Activated CD8-positive, alpha-beta memory T cell treated with anti-CD3 and anti-CD28 coated beads for 1 hour (primary cell): ENCODE measurements at regions not wholly inside any gene's neighbourhood (a gene's known extent, or its start where the extent isn't known, plus 50 kb on each side); places are given as distances from the start of the nearest gene placed in this dataset.

ENCODE experiments used
- DNase-seq, 2 donors: peaks; one replicate each; pipeline ENCODE4 v3.0.0-alpha.2; 2020; ENCODE audit warnings: low read depth in 1 of 2; ENCODE audit errors: extremely low read depth in 1 of 2

DNA sequence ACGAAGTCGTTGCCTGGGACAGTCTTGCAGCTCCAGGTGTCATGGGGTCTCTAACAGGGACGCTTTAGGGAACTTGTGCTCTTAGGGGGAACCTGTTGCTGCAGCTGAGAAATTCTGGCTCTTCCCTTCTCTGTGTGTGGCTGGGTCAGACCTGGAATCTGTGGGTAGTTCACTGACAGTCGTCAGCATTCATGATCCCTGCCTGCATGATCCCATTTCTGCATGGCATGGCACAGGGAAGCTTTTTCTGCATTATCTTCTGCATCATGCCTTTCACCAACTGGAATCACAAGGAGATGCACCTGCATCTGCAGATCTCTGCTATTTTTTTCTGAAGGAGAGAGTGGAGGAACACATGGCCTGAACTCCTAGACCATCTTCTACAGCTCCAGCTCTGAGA, 85.6 kb downstream of the SOX9 start:
- DNase-seq = no peak

DNA sequence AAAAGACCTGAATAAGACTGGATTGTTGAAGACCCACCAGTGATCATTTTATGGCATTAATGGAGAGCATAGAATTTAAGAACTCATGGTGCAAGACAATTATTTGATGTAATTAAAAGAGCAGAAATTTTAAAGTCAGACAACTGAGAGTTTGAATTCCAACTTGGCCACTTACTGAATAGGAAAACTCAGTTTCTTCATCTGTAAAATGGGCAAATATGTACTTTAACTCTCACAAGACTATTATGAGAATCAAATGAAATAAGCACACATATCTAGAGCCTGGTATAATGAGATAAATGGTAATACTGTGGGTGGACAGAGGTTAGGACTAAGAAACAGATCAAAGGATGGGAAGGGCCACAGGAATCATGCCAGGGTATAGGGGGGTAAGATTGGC, 88.0 kb downstream of the SOX9 start:
- DNase-seq = no peak

DNA sequence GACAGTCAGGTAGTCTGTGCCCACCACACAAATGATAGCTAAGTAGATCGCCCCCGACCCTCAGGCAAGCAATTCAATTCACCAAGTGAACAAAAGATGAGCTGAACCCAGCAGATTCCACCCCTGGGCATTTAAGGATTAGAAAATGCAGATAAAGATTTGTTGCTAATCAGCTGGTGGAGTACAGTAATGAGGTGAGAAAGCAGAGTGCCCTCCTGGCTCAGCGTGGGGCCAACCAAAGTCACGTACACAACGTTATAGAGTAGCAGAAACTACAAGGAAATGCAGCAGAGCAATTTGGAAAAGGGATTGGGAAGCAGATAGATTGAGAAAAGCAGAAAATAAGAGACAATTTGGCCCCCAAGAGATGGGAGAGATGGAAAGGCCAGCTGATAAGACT, 91.2 kb downstream of the SOX9 start:
- no peak for DNase-seq

DNA sequence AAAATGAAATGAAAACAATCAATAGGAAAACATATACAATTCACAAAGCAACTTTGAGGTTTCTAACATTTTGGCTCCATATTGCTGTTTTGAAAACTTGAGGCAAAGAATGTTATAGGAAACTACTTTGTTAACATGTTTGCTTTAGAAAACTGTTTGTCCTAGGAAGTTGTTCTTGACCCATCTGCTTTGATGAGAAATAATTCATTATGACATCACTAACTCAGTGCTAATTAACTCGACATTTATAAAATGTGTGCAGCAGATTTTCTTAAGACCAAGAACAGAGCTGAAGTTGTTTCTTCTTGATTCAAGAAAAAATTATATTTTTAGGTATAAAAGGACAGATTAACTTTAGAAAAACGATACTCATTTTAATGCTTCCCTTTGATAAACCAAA, 94.7 kb downstream of the SOX9 start:
- no peak for DNase-seq

DNA sequence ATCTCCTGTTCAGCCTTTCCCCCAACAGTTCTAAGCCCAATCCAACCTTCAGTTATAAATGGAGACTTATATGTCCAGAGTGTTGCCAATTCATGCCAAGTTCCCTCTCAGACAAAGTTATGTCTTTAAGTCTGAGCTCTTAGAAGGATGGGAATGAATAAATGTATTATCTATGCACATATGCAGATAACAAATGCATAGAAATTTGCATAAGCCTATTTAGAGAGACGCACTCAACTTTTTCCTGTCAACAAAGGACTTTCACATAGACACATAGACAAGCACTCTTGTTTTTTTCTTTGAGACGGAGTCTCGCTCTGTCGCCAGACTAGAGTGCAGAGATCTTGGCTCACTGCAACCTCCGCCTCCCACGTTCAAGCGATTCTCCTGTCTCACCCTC, 95.1 kb downstream of the SOX9 start:
- DNase-seq = no peak

DNA sequence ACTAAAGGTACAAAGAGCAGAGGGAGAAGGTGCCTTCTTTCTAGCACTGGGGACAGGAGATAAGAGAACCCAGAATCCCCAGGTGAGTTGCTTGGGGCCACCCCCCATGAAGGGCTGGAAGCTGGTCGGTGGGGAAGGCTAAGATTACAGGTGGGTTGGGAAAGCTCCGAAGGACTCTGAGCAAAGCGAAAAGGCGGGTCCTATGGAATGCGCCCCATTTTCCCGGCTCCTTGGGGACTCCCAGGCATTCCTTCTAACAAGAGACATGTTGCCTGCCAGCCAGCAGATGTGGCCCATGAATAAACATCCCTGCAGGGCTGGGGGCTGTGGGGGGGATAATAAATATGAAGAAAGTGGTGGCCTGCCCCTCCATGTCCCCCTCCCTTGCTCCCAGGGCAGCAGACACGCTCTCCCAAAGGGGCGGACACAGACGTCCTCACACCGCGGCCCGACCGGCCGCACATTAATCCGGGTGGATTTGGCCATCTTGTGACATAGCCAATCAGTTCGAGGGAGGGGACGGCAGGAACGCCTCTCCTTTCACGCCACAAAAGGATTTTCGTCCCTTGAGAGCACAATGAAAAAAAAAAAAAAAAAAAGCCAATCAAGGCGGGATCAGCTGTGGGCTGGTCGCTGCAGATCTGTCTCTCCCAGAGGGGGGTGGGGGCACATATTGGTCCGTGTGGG, 98.5 kb downstream of the SOX9 start:
- no peak for DNase-seq

DNA sequence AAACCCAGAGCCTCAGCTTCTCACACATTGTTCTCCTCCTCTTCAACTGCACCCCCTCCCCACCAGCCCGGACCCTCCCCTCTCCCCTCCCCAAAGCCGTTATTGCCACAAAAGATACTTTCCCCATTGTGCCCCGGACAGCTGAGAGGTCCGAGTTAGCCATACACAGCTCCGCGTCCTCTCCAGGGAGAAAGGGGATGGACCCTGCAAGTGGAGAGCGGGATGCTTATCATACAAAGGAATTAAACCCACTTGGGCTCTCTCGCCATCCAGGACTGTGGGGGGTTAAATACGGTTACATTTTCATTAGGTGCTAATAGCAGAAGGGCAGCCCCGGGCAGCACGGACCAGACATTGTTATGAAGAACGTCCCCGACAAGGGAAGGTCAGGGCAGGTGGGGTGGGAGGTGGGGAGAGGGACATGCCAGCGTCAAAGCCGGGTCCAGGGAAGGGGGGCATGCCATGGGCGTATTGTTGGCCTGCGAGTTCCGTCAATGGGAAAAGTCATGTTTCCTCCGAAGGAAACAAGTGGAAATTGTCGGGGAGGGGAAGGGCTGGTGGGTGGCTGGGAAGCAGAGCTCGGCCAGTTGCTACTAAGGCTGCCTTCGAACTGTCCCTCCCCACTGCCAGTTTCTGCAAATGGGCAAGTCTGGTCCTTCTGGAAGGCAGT, 99.1 kb downstream of the SOX9 start:
- DNase-seq = no peak

DNA sequence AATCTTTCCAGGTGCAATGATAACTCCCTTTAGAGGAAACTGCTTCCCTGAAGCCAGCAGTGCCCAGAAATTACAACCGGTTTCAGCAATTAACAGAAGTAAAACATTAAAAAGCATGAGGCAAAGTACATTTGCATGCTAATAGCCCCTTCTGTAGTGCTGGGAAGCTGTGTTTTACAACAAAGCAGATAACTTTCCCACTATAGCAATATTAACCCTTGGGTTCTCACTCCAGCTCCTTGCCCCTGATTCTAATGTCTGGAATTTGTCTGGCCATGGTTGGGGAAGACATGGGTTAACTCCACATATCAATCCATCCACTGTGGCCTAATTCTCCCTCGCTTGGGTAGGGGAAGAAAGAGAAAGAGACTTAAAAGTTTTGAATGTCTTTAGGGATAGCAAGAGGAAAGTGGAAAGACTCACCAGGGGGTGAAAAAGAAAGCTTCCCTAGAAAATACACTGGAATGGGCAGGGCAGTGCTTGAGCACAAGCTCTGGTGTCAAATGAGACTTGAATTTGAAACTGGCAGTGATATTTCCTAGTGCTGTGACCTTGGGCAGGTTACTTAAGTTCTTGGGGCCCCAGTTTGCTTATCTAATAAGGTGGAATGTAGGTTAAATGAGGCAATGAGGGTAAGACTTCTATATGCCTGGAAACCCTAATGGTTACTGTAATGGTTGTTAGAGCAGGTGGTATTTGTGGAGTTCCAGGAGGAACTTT, 102.0 kb downstream of the SOX9 start:
- no peak for DNase-seq

DNA sequence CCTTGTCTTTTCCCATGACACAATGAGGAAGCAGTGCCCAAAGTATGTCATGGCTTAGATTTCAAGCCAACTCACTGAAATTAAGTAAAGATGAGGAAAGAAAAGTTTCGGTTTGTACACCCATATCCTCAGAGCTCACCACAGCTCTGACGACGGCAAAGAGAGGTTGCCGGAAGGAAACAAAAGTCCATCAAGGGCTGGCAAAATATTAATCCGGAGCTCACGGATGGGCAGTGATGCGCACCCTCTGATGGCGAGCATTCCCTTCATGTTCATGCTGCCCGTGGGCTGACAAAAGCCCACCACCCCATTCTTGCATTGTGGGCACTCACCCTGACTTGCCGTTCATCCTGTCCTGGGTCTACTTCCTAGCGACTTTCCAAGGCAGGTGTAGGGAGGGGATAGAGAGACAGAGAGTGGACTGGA, 103.1 kb downstream of the SOX9 start:
- DNase-seq = no peak

DNA sequence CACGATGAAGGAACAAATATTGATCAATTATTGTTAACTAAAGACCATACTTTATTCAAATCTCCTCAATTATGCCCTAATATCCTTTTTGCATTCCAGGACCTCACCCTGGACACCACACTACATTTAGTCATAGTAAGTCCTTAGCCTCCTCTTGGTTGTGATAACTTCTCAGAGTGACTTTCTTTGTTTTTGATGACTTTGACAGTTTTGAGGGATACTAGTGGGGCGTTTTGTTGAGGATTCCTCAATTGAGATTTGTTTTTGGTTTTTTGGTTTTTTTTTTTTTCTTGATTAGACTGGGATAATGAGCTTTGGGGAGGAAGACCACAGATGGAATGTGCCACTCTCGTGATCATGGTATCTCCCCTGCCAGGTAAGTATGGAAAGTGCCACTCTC, 105.5 kb downstream of the SOX9 start:
- no peak for DNase-seq

DNA sequence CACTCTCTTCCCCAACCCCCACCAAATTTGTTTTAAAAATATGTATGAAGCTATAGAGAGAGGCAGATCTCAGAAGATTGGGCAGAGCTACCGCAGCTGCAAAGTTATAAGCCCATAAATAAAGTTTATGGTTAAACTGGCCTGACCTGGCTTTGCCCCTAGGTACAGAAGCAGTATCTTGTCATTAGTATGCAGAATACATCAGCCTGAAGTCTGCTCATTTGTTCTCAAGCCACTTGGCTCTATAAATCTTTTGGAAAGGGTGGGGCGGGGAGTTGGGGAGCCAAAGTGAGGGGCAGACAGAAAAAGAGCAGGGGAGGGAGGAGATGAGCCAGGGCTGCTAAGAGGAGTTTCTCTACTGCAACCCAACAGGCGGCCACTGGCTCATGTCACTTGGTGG, 113.2 kb downstream of the SOX9 start:
- DNase-seq = no peak

DNA sequence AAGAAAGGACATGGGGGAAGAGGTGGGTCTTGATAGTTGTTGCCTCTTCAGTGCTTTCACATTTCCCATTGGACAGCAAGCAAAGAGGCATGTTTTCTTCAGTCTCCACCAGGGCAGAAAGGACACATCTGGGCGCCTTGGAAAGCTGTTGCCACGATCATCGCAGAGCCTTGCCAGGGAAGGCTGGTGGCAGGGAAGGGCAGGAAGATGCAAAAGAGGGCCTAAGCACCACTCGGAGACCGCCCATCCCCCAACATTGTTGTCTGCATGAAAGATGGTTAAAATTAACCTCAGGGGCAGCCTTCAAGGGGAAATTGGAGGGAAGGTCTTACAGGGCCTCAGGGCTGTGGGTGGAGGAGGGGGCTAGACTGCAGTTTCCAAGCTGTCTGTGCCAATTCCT, 114.2 kb downstream of the SOX9 start:
- no peak for DNase-seq

DNA sequence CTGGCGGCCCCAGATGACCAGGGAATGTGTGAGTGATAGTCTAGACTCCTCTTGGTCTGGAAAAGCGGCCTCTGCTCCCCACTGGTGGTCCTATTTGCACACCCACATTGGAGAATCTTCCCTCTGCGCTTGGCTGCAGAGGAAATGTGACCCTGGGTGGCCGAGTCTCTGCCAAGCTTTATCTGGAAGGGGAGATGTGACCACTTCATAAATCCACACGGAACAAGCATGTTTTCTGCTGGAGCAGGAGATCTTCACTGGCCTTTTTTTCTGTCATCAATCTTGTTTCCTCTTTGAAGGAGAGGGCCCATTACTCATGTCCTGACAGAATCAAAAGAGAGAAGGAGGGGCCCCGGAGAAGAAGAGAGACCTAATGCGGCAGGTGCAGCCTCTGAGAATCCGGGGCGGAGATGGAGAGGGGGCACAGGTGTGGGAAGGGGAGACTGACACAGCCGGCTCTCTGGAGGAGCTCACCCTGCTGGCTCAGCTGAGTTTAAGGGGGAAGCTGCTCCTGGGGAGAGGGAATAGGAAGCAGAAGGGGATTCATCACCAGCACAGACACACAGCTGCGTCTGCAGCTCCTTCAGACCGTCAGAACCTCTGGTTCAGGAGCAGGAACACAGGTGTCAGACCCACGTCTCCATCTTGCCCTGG, 116.3 kb downstream of the SOX9 start:
- no peak for DNase-seq

DNA sequence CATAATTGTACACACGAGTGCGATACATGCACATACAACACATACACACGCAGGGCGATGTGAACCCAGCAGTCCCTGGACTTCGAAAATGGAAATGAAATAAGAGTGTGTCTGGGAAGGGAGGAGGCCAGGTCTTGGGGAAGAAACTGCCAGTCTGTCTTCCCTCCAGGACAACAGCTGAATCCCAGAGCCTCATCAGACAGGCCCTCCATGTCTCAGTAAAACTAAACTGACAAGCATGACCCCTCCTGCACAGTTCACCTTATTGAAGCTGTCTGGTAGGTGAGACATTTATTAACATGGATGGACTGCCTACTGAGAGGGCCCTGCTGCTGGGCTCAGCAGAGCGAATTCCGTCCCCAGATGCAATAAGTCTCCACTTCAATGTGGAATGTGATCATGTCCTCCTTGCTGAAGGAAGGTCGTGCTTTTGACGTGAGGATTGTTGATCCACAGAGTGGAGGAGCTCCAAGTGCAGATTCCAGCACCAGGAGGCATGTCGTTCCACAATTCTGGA, 117.4 kb downstream of the SOX9 start:
- DNase-seq = no peak

DNA sequence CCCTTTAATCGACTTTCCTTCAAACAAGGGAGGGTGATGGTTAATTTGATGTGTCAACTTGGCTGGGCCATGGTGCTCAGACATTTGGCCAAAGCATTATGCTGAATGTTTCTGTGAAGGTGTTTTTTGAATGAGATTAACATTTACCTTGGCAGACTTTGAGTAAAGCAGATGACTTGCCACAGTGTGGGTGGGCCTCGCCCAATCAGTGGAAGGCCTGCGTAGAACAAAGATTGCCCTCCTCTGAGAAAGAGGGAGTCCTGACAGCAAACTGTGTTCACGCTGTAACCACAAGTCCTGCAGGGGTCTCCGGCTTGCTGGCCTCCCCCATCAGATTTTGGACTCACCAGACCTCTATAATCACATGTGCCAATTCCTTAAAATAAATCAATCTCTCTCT, 118.7 kb downstream of the SOX9 start:
- no peak for DNase-seq

DNA sequence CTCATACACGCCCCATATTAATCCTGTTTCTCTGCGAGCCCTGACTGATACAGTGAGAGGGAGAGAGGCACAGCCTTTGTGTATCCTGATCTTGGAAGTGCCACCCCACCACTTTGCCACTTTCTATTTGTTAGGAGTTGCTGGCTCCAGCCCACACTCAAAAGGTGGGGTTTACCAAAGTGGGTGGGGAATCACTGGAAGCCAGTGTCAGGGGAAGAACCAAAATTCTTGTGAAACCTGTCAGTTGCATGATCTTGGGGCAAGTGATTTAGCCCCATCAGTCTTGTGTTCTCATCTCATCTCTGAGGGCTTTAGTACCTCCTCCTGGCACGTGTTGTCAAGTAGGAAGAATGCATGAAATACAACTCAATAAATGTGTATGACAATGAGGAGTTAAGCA, 119.5 kb downstream of the SOX9 start:
- no peak for DNase-seq

DNA sequence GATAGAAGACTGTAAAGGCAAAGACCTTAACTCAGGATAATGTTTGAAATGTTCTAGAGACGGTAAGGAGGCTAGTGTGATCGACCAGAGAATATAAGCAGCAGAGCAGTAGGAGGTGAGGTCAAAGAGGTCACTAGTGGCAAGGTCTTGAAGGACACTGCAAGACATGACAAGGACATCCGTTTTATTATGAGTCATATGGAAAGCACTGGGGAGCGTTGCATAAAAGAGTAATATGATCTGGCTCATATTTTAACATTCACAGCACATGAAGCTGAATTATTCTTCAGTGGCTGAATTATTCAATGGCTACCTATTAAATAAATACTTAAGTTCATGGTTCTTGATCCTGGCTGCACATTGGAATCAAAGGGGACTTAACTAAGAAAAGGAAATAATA, 123.7 kb downstream of the SOX9 start:
- DNase-seq = no peak

DNA sequence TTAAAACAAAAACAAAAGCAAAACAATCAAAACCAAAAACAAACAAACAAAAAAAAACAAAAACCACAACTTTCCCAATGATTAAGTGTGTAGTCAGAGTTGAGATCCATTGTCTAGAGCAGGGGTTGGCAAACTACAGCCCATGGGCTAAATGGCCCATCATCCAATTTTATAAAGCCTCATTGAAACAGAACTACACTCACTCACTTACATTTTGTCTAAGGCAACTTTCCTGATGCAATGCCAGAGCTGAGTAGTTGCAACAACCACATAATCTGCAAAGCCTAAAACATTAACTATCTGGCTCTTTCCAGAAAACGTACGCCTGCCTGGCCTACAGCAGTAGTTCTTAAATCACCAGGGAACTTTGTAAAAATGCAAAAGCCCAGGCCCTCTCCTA, 124.1 kb downstream of the SOX9 start:
- DNase-seq = no peak

DNA sequence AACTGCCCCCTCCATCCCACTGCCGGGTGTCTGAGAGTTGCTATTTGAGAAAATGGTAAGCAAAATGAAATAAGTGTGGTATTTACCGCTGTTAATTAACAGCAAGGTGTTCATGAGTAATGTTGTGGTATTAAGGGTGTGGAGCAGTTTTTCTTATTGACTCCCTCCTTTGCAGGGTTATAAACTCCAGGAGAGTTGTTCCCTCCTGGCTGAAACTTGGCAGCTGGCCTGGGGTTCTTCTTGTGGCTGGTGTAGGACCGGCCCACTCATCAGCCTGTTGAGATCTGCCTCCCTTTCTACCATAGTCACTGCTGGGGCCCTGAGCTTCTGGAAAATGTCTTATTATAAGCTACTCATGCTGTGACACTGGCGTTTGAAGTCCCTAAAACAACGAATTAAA, 128.6 kb downstream of the SOX9 start:
- DNase-seq = no peak

DNA sequence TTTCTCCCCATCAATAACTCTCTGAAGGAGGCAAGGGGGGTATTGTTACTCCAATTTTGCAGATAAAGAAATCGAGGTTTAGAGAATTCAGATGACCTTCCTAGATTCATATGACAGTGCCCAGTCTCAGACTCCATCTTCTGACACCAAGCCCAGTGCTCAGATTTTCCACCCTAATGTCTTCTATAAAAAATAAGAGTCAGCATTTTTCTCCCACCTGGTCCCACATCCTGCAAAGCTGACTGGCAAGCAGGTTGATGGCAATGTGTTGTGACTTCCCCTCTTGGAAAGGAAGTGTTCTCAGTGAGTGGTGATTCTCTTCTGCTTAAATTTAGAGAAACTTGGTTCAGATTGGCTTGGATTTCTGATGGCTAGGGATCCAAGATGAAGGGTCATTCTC, 129.4 kb downstream of the SOX9 start:
- no peak for DNase-seq

DNA sequence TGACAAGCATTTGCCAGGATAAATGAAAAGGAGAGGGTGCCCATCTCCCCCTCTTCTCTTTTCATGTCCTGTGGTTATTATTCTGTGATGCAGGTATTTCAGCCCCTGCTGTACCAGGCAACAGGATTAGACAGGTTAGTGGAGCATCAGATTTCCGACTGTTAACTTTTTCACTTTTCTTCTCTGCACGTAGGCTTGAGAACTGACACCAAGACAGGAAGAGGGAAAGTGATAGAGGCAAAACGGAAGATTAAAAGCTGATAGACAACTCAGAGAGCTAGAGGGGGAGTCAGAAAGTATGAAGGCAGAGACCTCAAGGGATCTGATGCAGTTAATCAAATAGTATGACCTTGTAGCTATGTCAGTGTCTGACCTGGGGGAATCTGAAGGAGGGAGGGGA, 132.8 kb downstream of the SOX9 start:
- no peak for DNase-seq
